CD4-positive, CD25-positive, alpha-beta regulatory T cell (primary cell): ENCODE measurements at regions not wholly inside any gene's neighbourhood (a gene's known extent, or its start where the extent isn't known, plus 50 kb on each side); places are given as distances from the start of the nearest gene placed in this dataset.

Source experiments
- ATAC-seq, 2 donors: fragments of 150-1000 bp; cut with Tn5 transposase; one replicate each; pipeline ENCODE4 v1.10.0; 2021; ENCODE audit warnings: low read depth in 2 of 2, moderate number of reproducible peaks in 2 of 2, moderate library complexity in 1 of 2
- DNase-seq, 3 donors: peaks; one replicate each; pipeline versions ENCODE4 v3.0.0 to v3.0.0-alpha.2; 2012 to 2022; ENCODE audit warnings: mixed read lengths in 1 of 3
- H3K27ac ChIP-seq: one replicate; pipeline ENCODE4 v1.7.0; 2013; ENCODE audit warnings: mild to moderate bottlenecking, low read length; ENCODE audit not compliant: insufficient read depth, poor library complexity, severe bottlenecking
- H3K27me3 ChIP-seq: one replicate; pipeline ENCODE4 v1.7.0; 2013; ENCODE audit warnings: low read length; ENCODE audit not compliant: control insufficient read depth, insufficient read depth
- H3K36me3 ChIP-seq: one replicate; pipeline ENCODE4 v1.7.0; 2013; ENCODE audit warnings: mild to moderate bottlenecking, low read length, moderate library complexity; ENCODE audit not compliant: control insufficient read depth, insufficient read depth
- H3K4me1 ChIP-seq: 2 replicates; pipeline ENCODE4 v1.7.0; 2013; ENCODE audit warnings: mild to moderate bottlenecking, low read length; ENCODE audit not compliant: insufficient read depth, control insufficient read depth, poor library complexity, severe bottlenecking
- H3K4me3 ChIP-seq: one replicate; pipeline ENCODE4 v1.7.0; 2013; ENCODE audit warnings: low read depth, mild to moderate bottlenecking, low read length, moderate library complexity
- H3K9me3 ChIP-seq, 2 experiments: 1 replicate in 1 of 2; 2 replicates in 1 of 2; pipeline ENCODE4 v1.7.0; 2013; ENCODE audit warnings: low read length in 2 of 2, mild to moderate bottlenecking in 1 of 2, moderate library complexity in 1 of 2; ENCODE audit not compliant: control insufficient read depth in 2 of 2
- H3K27ac Mint-ChIP-seq, 3 donors: one replicate each; pipeline ENCODE4 v1.8.0; 2020 to 2022; ENCODE audit warnings: mild to moderate bottlenecking in 3 of 3, mixed read lengths in 3 of 3, moderate library complexity in 2 of 3
- H3K27me3 Mint-ChIP-seq: one replicate; pipeline ENCODE4 v1.8.0; 2022; ENCODE audit warnings: mild to moderate bottlenecking, mixed read lengths
- H3K36me3 Mint-ChIP-seq: one replicate; pipeline ENCODE4 v1.8.0; 2020; ENCODE audit warnings: mixed read lengths
- H3K4me1 Mint-ChIP-seq, 4 donors: one replicate each; pipeline ENCODE4 v1.8.0; 2020 to 2022; ENCODE audit warnings: mixed read lengths in 4 of 4, mild to moderate bottlenecking in 1 of 4
- H3K4me3 Mint-ChIP-seq, 4 donors: one replicate each; pipeline ENCODE4 v1.8.0; 2020 to 2022; ENCODE audit warnings: mild to moderate bottlenecking in 4 of 4, mixed read lengths in 4 of 4, moderate library complexity in 3 of 4
- H3K9me3 Mint-ChIP-seq, 7 donors: one replicate each; pipeline ENCODE4 v1.8.0; 2020 to 2022; ENCODE audit warnings: mixed read lengths in 7 of 7, mild to moderate bottlenecking in 3 of 7, moderate library complexity in 2 of 7

- H3K36me3 Mint-ChIP-seq = no peaks in the 10 kb centered on the region
- H3K9me3 Mint-ChIP-seq = peaks cover 0 to 4% (median 2%) of the 10 kb centered on the region in 7 donors
- H3K4me1 ChIP-seq = peaks cover 43% of the 10 kb centered on the region
- H3K4me3 ChIP-seq = no peak overlapping the region
- H3K9me3 ChIP-seq = no peaks in the 10 kb centered on the region
- ATAC-seq = no peak
- no peaks in the 10 kb centered on the region for H3K27me3 Mint-ChIP-seq
- peak in 1 of 3 donors; percentile 25 for DNase-seq
- H3K36me3 ChIP-seq = no peaks in the 10 kb centered on the region
- peaks cover 43 to 84% (median 60%) of the 10 kb centered on the region in 4 donors for H3K4me1 Mint-ChIP-seq
- H3K27me3 ChIP-seq = no peaks in the 10 kb centered on the region
- H3K4me3 Mint-ChIP-seq = peak overlapping the region in 1 of 4 donors; percentile 42
- H3K27ac ChIP-seq = no peak overlapping the region
- H3K27ac Mint-ChIP-seq = peak overlapping the region in 2 of 3 donors; percentile 21 to 41
Measured at GRCh38 chr6:105783333-105783935, 302.7 kb upstream of the PRDM1 start.

- peak; percentile 50 to 61 for ATAC-seq
- peaks cover 38 to 70% (median 48%) of the 10 kb centered on the region in 4 donors for H3K4me1 Mint-ChIP-seq
Measured at GRCh38 chr6:105781915-105782314, 304.2 kb upstream of the PRDM1 start.

GRCh38 chr6:105781248-105781647 is 304.9 kb upstream of the PRDM1 start:
- Mint-ChIP-seq H3K4me1 (peaks cover 38 to 64% (median 45%) of the 10 kb centered on the region in 4 donors), H3K27ac (peak overlapping the region; percentile 43 to 81 (median 70)), H3K4me3 (peak overlapping the region in 3 of 4 donors; percentile 55 to 79 (median 56)), H3K36me3 (peaks cover 7% of the 10 kb centered on the region), H3K9me3 (peaks cover 0 to 6% (median 2%) of the 10 kb centered on the region in 7 donors), H3K27me3 (no peaks in the 10 kb centered on the region)
- peak overlapping the region; percentile 56 for H3K4me3 ChIP-seq
- no peaks in the 10 kb centered on the region for H3K36me3 ChIP-seq
- DNase-seq (peak in 1 of 3 donors; percentile 51), ATAC-seq (peak; percentile 43 to 50)
- no peaks in the 10 kb centered on the region for H3K27me3 ChIP-seq
- H3K4me1 ChIP-seq = peaks cover 34% of the 10 kb centered on the region
- no peaks in the 10 kb centered on the region for H3K9me3 ChIP-seq
- H3K27ac ChIP-seq = peak overlapping the region; percentile 42

More at GRCh38 chr6:105781915-105782314, 304.2 kb upstream of the PRDM1 start:
- Histone ChIP-seq H3K36me3 (no peaks in the 10 kb centered on the region), H3K4me1 (peaks cover 41% of the 10 kb centered on the region), H3K4me3 (peak overlapping the region; percentile 56), H3K9me3 (no peaks in the 10 kb centered on the region), H3K27me3 (no peaks in the 10 kb centered on the region), H3K27ac (peak overlapping the region; percentile 42)
- peak overlapping the region; percentile 70 to 84 (median 81) for H3K27ac Mint-ChIP-seq
- peaks cover 7% of the 10 kb centered on the region for H3K36me3 Mint-ChIP-seq
- peak in 2 of 3 donors; percentile 43 to 79 for DNase-seq
- no peaks in the 10 kb centered on the region for H3K27me3 Mint-ChIP-seq
- H3K4me3 Mint-ChIP-seq = peak overlapping the region; percentile 55 to 90 (median 80)
- peaks cover 0 to 6% (median 2%) of the 10 kb centered on the region in 7 donors for H3K9me3 Mint-ChIP-seq

DNA sequence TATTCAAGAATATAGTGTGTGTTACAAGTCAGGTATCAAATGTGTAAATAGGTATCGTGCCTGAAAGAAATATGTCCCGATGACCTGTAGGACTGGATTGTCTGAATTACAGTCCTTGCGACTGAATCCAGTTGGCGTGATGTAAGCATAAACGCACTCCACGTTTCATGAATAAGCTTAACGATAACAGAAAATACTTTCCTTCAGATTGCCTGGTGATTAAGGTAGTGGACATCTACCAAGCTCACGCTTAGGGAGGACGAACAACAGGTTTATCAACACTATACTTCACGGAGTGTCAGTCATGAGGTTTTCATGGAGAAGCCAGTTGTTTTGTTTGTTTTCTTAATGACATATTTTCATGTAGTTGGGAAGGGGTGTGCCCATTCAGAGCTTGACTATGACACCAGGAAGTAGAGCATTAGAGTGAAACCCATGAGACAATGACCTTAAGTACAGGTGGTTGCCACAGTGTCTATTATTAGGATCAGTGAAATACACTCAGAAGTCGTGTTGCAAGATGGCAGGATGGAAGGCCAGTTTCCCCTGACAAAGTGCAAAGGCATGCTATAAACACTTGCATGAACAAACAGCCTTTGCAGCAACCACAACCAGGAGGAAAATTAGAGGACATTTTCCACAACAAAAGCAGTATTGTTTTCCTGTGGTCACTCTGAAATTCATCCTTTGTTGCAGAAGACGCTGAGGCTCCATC is 305.8 kb upstream of the PRDM1 start:
- peaks cover 27% of the 10 kb centered on the region for H3K4me1 ChIP-seq
- H3K27me3 ChIP-seq = no peaks in the 10 kb centered on the region
- peaks cover 30 to 57% (median 38%) of the 10 kb centered on the region in 4 donors for H3K4me1 Mint-ChIP-seq
- H3K36me3 Mint-ChIP-seq = peaks cover 10% of the 10 kb centered on the region
- peak overlapping the region in 1 of 4 donors; percentile 29 for H3K4me3 Mint-ChIP-seq
- H3K27ac Mint-ChIP-seq = peak overlapping the region in 1 of 3 donors; percentile 63
- H3K9me3 ChIP-seq = peaks cover 5 to 7% of the 10 kb centered on the region in 2 experiments
- H3K9me3 Mint-ChIP-seq = peaks cover 0 to 9% (median 5%) of the 10 kb centered on the region in 7 donors
- H3K4me3 ChIP-seq = no peak overlapping the region
- no peaks in the 10 kb centered on the region for H3K36me3 ChIP-seq
- H3K27me3 Mint-ChIP-seq = no peaks in the 10 kb centered on the region
- ATAC-seq = no peak
- no peak overlapping the region for H3K27ac ChIP-seq
- DNase-seq = peak in 1 of 3 donors; percentile 20

- no peak overlapping the region for H3K27ac ChIP-seq
- peak overlapping the region; percentile 1 for H3K4me3 ChIP-seq
- H3K27me3 Mint-ChIP-seq = no peaks in the 10 kb centered on the region
- no peaks in the 10 kb centered on the region for H3K36me3 ChIP-seq
- H3K4me1 Mint-ChIP-seq = peaks cover 26 to 47% (median 33%) of the 10 kb centered on the region in 4 donors
- no peaks in the 10 kb centered on the region for H3K27me3 ChIP-seq
- peaks cover 7 to 15% of the 10 kb centered on the region in 2 experiments for H3K9me3 ChIP-seq
- peak overlapping the region in 1 of 4 donors; percentile 22 for H3K4me3 Mint-ChIP-seq
- H3K36me3 Mint-ChIP-seq = peaks cover 13% of the 10 kb centered on the region
- DNase-seq (no peak), ATAC-seq (no peak)
- H3K27ac Mint-ChIP-seq = peak overlapping the region in 2 of 3 donors; percentile 63 to 83
- peaks cover 0 to 15% (median 7%) of the 10 kb centered on the region in 7 donors for H3K9me3 Mint-ChIP-seq
- peaks cover 22% of the 10 kb centered on the region for H3K4me1 ChIP-seq
Measured at GRCh38 chr6:105779110-105779509, 307.0 kb upstream of the PRDM1 start.

- H3K36me3 ChIP-seq = no peaks in the 10 kb centered on the region
- ATAC-seq (no peak), DNase-seq (no peak)
- no peak overlapping the region for H3K27ac ChIP-seq
- no peak overlapping the region for H3K4me3 ChIP-seq
- peaks cover 13% of the 10 kb centered on the region for H3K36me3 Mint-ChIP-seq
- peaks cover 7 to 15% of the 10 kb centered on the region in 2 experiments for H3K9me3 ChIP-seq
- no peaks in the 10 kb centered on the region for H3K27me3 ChIP-seq
- H3K27me3 Mint-ChIP-seq = no peaks in the 10 kb centered on the region
- no peak overlapping the region for H3K4me3 Mint-ChIP-seq
- H3K27ac Mint-ChIP-seq = no peak overlapping the region
- no peaks in the 10 kb centered on the region for H3K4me1 ChIP-seq
- H3K9me3 Mint-ChIP-seq = peaks cover 0 to 15% (median 6%) of the 10 kb centered on the region in 7 donors
- peaks cover 12 to 13% (median 13%) of the 10 kb centered on the region in 4 donors for H3K4me1 Mint-ChIP-seq
Measured at GRCh38 chr6:105775095-105775494, 311.0 kb upstream of the PRDM1 start.

- Histone ChIP-seq H3K27me3 (no peaks in the 10 kb centered on the region), H3K9me3 (peaks cover 7 to 15% of the 10 kb centered on the region in 2 experiments), H3K4me3 (no peak overlapping the region), H3K27ac (no peak overlapping the region), H3K4me1 (no peaks in the 10 kb centered on the region), H3K36me3 (no peaks in the 10 kb centered on the region)
- H3K4me1 Mint-ChIP-seq = peaks cover 5 to 12% (median 7%) of the 10 kb centered on the region in 4 donors
- peak in 1 of 3 donors; percentile 36 for DNase-seq
- H3K27ac Mint-ChIP-seq = no peak overlapping the region
- H3K27me3 Mint-ChIP-seq = no peaks in the 10 kb centered on the region
- peaks cover 13% of the 10 kb centered on the region for H3K36me3 Mint-ChIP-seq
- no peak overlapping the region for H3K4me3 Mint-ChIP-seq
- ATAC-seq = no peak
- peaks cover 0 to 15% (median 5%) of the 10 kb centered on the region in 7 donors for H3K9me3 Mint-ChIP-seq
Measured at GRCh38 chr6:105774247-105774646, 311.9 kb upstream of the PRDM1 start.
